ENCODE measurements at regions not wholly inside any gene's neighbourhood (a gene's known extent, or its start where the extent isn't known, plus 50 kb on each side); places are given as distances from the start of the nearest gene placed in this dataset.

- TF ChIP-seq RERE (CRISPR knock-in tag; IDR thresholded peaks at IDR 0.05; ENCODE audit: borderline replicate concordance) = no peak
- TF ChIP-seq SMAD1 (IDR thresholded peaks at IDR 0.05; ENCODE audit: low read depth, low read length, partially characterized antibody) = no peak
- no peak for TF ChIP-seq PURB (CRISPR knock-in tag; IDR thresholded peaks at IDR 0.05; ENCODE audit: low read depth)
- TF ChIP-seq HNRNPUL1 (IDR thresholded peaks at IDR 0.05; ENCODE audit: low read length) = no peak
- TF ChIP-seq SUPT5H (IDR thresholded peaks at IDR 0.05) = no peak
- no peak for TF ChIP-seq RFX1 (IDR thresholded peaks at IDR 0.05)
- peak; percentile 40; the same call in 1 of the 2 replicates for TF ChIP-seq EP300 (IDR thresholded peaks at IDR 0.05; ENCODE audit: low read length)
- TF ChIP-seq MBD1 (CRISPR knock-in tag; IDR thresholded peaks at IDR 0.05) = no peak
- TF ChIP-seq ZKSCAN3 (CRISPR knock-in tag; IDR thresholded peaks at IDR 0.05) = no peak
- no peak for TF ChIP-seq ERF (CRISPR knock-in tag; IDR thresholded peaks at IDR 0.05)
- TF ChIP-seq ATF6 (CRISPR knock-in tag; IDR thresholded peaks at IDR 0.05) = no peak
- TF ChIP-seq ZEB2 (IDR thresholded peaks at IDR 0.05) = 0 out of 2 replicates have a peak, but pooled peaks have one; percentile 58
- TF ChIP-seq SIX5 (IDR thresholded peaks at IDR 0.05; ENCODE audit: borderline replicate concordance in 1 of 2, insufficient read depth in 1 of 2, low read depth in 1 of 2, low read length in 2 of 2) = no peak
- TF ChIP-seq C11orf30 (IDR thresholded peaks at IDR 0.05; ENCODE audit: low read depth) = peak; percentile 58; the same call in 1 of the 2 replicates
- TF ChIP-seq ZNF445 (CRISPR knock-in tag; IDR thresholded peaks at IDR 0.05; ENCODE audit: low read depth) = no peak
- no peak for TF ChIP-seq ZNF41 (CRISPR knock-in tag; conservative IDR thresholded peaks at IDR 0.05)
- TF ChIP-seq CREM (IDR thresholded peaks at IDR 0.05; ENCODE audit: low read depth) = peak; percentile 51; the same call in 1 of the 2 replicates
- peak; percentile 38; the same call in 1 of the 2 replicates for TF ChIP-seq BHLHE40 (IDR thresholded peaks at IDR 0.05; ENCODE audit: low read length)
- TF ChIP-seq ZBTB26 (CRISPR knock-in tag; IDR thresholded peaks at IDR 0.05) = no peak
Observed at GRCh38 chr5:173786286-173787187, 101.6 kb upstream of the CPEB4 start (continued).

Measured in K562 (cell line).